HG03066 (cell line): ENCODE measurements at regions not wholly inside any gene's neighbourhood (a gene's known extent, or its start where the extent isn't known, plus 50 kb on each side); places are given as distances from the start of the nearest gene placed in this dataset.
"Not testable (repeated sequence)": the region's sequence is repeated elsewhere in the genome, so short reads cannot be mapped to it uniquely, and the experiment has no call there.

Experiments used
- ATAC-seq: cut with Tn5 transposase; IDR thresholded peaks from one replicate; pipeline ENCODE4 v1.9.1; 2021; ENCODE audit warnings: low read depth; ENCODE audit not compliant: unreplicated experiment

GRCh38 chr22:22193923-22194322 is 50.7 kb upstream of the VPREB1 start:
- no peak for ATAC-seq

GRCh38 chr22:22193462-22193861 is 51.1 kb upstream of the VPREB1 start:
- ATAC-seq: not testable (repeated sequence)

- not testable (repeated sequence) for ATAC-seq
These were observed 51.6 kb upstream of the VPREB1 start for GRCh38 chr22:22193006-22193405.

- not testable (repeated sequence) for ATAC-seq
These were observed 54.8 kb upstream of the VPREB1 start for GRCh38 chr22:22189796-22190195.

GRCh38 chr22:22187863-22188262 is 56.7 kb upstream of the VPREB1 start:
- ATAC-seq: not testable (repeated sequence)

GRCh38 chr22:22187299-22187698 is 57.3 kb upstream of the VPREB1 start:
- no peak for ATAC-seq

- ATAC-seq: no peak
These were observed 58.6 kb upstream of the VPREB1 start for GRCh38 chr22:22185844-22186499.

- no peak for ATAC-seq
These were observed 59.4 kb upstream of the VPREB1 start for GRCh38 chr22:22185217-22185616.

- no peak for ATAC-seq
These were observed 60.2 kb upstream of the VPREB1 start for GRCh38 chr22:22184277-22184807.

GRCh38 chr22:22182990-22183264 is 61.7 kb upstream of the VPREB1 start:
- ATAC-seq: no peak

- ATAC-seq: no peak
These were observed 62.2 kb upstream of the VPREB1 start for GRCh38 chr22:22182218-22182989.

- no peak for ATAC-seq
These were observed 63.2 kb upstream of the VPREB1 start for GRCh38 chr22:22181341-22181850.

- ATAC-seq: no peak
These were observed 63.8 kb upstream of the VPREB1 start for GRCh38 chr22:22180738-22181285.

GRCh38 chr22:22179858-22180257 is 64.7 kb upstream of the VPREB1 start:
- ATAC-seq: no peak

GRCh38 chr22:22178992-22179391 is 65.6 kb upstream of the VPREB1 start:
- ATAC-seq: no peak

- no peak for ATAC-seq
These were observed 66.1 kb upstream of the VPREB1 start for GRCh38 chr22:22178355-22178965.

GRCh38 chr22:22176929-22177616 is 67.5 kb upstream of the VPREB1 start:
- ATAC-seq: no peak

GRCh38 chr22:22172896-22173628 is 71.5 kb upstream of the VPREB1 start:
- not testable (repeated sequence) for ATAC-seq

- ATAC-seq: no peak
These were observed 73.0 kb upstream of the VPREB1 start for GRCh38 chr22:22171357-22172218.
